ENCODE measurements at regions not wholly inside any gene's neighbourhood (a gene's known extent, or its start where the extent isn't known, plus 50 kb on each side); places are given as distances from the start of the nearest gene placed in this dataset.

GRCh38 chr3:20772869-20773268 lies 586.9 kb upstream of the SGO1 start (continued):
- TF ChIP-seq REST (IDR thresholded peaks at IDR 0.05; ENCODE audit: low read depth): no peak
- no peak for TF ChIP-seq EZH2phosphoT487 (IDR thresholded peaks at IDR 0.05; ENCODE audit: borderline replicate concordance)

- Histone ChIP-seq H2AFZ (ENCODE audit: low read depth, low read length, poor library complexity, severe bottlenecking) (no peak overlapping the region), H3K9me3 (ENCODE audit: control insufficient read depth in 1 of 2, insufficient read depth in 1 of 2, low read depth in 1 of 2, low read length in 2 of 2) (peaks cover 0 to 9% of the 10 kb centered on the region in 2 experiments; a peak in 2 of 4 replicates), H3K27me3 (ENCODE audit: insufficient read depth, low read length) (no peaks in the 10 kb centered on the region), H4K20me1 (ENCODE audit: insufficient read depth) (no peaks in the 10 kb centered on the region), H3K79me2 (ENCODE audit: insufficient read depth, low read length) (no peaks in the 10 kb centered on the region), H3K27ac (ENCODE audit: low read depth, low read length) (no peak overlapping the region), H3K9ac (ENCODE audit: low read length) (no peak overlapping the region), H3K4me3 (replicated peaks in 1 of 2; ENCODE audit: low read depth in 1 of 2, low read length in 2 of 2) (no peak overlapping the region), H3K4me2 (ENCODE audit: low read length) (no peak overlapping the region), H3K36me3 (ENCODE audit: control insufficient read depth in 1 of 2, insufficient read depth in 2 of 2, low read length in 2 of 2) (no peaks in the 10 kb centered on the region), H3K4me1 (ENCODE audit: control insufficient read depth in 1 of 2, insufficient read depth in 2 of 2, low read length in 2 of 2) (no peaks in the 10 kb centered on the region), H3K9me2 (ENCODE audit: insufficient read depth) (no peaks in the 10 kb centered on the region)
- TF ChIP-seq CBX3 (IDR thresholded peaks at IDR 0.05; ENCODE audit: low read depth): no peak
- TF ChIP-seq ZBTB33 (IDR thresholded peaks at IDR 0.05; ENCODE audit: extremely low read depth, insufficient replicate concordance, low read length): no peak
- no peak for TF ChIP-seq SRF (IDR thresholded peaks at IDR 0.05; ENCODE audit: low read depth)
- TF ChIP-seq REST (IDR thresholded peaks at IDR 0.05; ENCODE audit: low read depth): no peak
- TF ChIP-seq SIN3A (IDR thresholded peaks at IDR 0.05; ENCODE audit: low read depth): no peak
- no peak for TF ChIP-seq TCF7L2 (IDR thresholded peaks at IDR 0.05; ENCODE audit: borderline replicate concordance, extremely low read depth, insufficient read depth, insufficient read length)
- no peak for TF ChIP-seq FOSL1 (IDR thresholded peaks at IDR 0.05; ENCODE audit: low read depth)
- no peak for TF ChIP-seq JUND (IDR thresholded peaks at IDR 0.05)
- TF ChIP-seq EGR1 (IDR thresholded peaks at IDR 0.05; ENCODE audit: low read depth): no peak
- TF ChIP-seq ZFX (IDR thresholded peaks at IDR 0.05): no peak
- no peak for TF ChIP-seq ZNF274 (IDR thresholded peaks at IDR 0.05; ENCODE audit: low read depth, low read length)
- no peak for TF ChIP-seq CEBPB (IDR thresholded peaks at IDR 0.05; ENCODE audit: low read depth)
- no peak for TF ChIP-seq ELF1 (IDR thresholded peaks at IDR 0.05; ENCODE audit: borderline replicate concordance, low read depth)
- TF ChIP-seq POLR2A (IDR thresholded peaks at IDR 0.05; ENCODE audit: borderline replicate concordance, extremely low read depth, insufficient read depth, insufficient read length): no peak
- TF ChIP-seq EZH2phosphoT487 (IDR thresholded peaks at IDR 0.05; ENCODE audit: borderline replicate concordance): no peak
- no peak for DNase-seq (ENCODE audit: low read depth, low spot score)
- POLR2A ChIA-PET: no interaction called here
- intact Hi-C loops (cut with micrococcal nuclease): no loop called here
- no peak for ATAC-seq
- CTCF ChIA-PET: no interaction called here
- RAD21 ChIA-PET (ENCODE audit: low non-redundant PET in 1 of 2, low total read pairs in 2 of 2, uncharacterized antibody in 2 of 2, unreplicated experiment in 2 of 2): no interaction called here
- no TSS peak for BruUV-seq (replicated peaks)
Measured at GRCh38 chr3:20769430-20769829, 583.4 kb upstream of the SGO1 start.

Measured in HCT116 (cell line).